ENCODE measurements at regions not wholly inside any gene's neighbourhood (a gene's known extent, or its start where the extent isn't known, plus 50 kb on each side); places are given as distances from the start of the nearest gene placed in this dataset.

DNA sequence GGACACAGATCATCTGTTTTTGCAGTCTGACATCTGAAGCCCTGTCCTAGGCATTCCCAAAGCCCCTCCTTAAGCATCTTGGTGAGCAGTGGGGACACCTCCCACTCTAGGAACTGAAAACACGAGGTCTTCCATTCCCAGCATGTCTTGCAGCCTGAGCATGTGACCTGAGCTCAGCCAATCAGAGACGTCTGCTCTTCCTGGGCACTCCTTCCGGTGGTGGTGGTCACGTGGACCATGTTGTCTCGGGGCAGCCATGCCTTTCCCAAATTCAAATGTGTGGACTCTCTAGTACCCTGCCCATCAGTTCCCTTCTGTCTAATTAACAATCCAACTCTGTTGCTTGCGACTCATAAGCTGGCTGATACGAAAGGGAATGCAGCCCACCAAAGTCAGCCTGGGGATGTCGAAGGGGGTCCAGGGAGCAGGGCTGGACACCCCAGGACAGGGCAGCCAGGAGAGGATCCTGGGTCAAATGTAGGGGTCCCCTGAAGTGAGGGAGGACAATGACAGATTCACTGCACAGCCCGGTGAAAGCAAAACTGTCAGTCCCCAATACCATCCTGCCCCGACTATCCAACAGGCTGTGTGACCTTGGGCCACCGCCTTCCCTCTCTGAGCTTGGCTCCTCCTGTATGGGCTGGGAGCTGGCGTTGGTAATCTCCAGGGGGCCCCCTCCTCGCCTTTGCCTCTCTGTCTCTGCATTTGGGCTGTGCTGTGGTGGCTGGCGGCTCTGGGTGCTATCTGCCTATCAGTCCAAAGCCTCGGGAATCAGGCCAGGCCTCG lies 57.4 kb upstream of the BAIAP2L1 start:
- TF ChIP-seq CTCF (IDR thresholded peaks at IDR 0.05) = no peak
- no peak for TF ChIP-seq ZFX (IDR thresholded peaks at IDR 0.05; ENCODE audit: borderline replicate concordance)
- no peak overlapping the region for H3K27ac ChIP-seq

GRCh38 chr7:98456866-98457265 lies 56.0 kb upstream of the BAIAP2L1 start:
- TF ChIP-seq CTCF (IDR thresholded peaks at IDR 0.05) (no peak), ZFX (IDR thresholded peaks at IDR 0.05; ENCODE audit: borderline replicate concordance) (no peak)
- H3K27ac ChIP-seq = no peak overlapping the region

- TF ChIP-seq CTCF (IDR thresholded peaks at IDR 0.05) (no peak), ZFX (IDR thresholded peaks at IDR 0.05; ENCODE audit: borderline replicate concordance) (no peak)
- no peak overlapping the region for H3K27ac ChIP-seq
Observed at GRCh38 chr7:98452791-98453190, 51.9 kb upstream of the BAIAP2L1 start.

All from 22Rv1 (cell line).